HL-60/S4 treated with retinoic acid at 250 ng/mL for 4 days and 3 days (cell line): ENCODE measurements at regions not wholly inside any gene's neighbourhood (a gene's known extent, or its start where the extent isn't known, plus 50 kb on each side); places are given as distances from the start of the nearest gene placed in this dataset.

Experiments used
- in situ Hi-C: fragments of 300-500 bp; cut with MboI; formaldehyde crosslinking; loops from 2 replicates; pipeline ENCODE4 v1.7.0; 2022; ENCODE audit warnings: low sequenced_read_pairs

DNA sequence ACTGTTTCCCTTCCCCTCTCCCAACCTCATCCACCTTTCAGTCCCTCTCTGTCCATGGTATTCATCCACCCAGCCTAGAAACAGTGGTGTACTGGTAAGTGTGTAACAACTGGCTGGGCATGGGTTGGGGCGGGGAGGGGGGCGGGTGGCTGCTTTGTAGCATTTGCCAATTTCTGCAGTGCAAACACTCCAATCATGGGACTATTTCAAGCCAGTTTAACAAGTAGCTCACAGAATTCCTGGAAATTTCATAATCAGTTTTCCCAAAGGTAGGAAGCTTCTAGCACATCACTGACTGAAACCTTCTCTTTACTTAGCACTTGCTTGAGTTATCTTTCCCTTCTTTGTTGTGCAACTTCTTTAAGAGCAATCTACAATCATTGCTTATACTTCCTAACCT is 100.8 kb upstream of the WASF3 start:
- in situ Hi-C loops, result no loop called here

DNA sequence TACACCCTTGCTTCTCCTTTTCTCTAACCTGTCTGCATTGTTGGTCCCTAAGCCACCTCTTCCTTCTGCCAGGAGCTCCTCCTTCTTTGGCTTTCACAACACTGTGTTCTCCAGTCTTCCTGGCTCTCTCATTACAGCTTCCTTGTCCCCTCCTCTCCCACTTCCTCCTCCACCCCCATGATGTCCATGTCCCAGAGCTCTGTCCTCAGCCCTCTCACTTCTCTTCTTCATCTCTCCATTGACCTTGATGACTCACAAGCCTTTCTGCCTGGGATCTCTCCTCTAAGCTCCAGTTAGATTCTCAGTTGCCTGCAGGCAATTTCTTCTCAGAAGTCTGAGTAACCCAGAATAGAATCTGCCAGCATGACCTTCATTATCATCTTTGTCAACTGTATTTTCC is 100.3 kb upstream of the WASF3 start:
- in situ Hi-C loops, result no loop called here

DNA sequence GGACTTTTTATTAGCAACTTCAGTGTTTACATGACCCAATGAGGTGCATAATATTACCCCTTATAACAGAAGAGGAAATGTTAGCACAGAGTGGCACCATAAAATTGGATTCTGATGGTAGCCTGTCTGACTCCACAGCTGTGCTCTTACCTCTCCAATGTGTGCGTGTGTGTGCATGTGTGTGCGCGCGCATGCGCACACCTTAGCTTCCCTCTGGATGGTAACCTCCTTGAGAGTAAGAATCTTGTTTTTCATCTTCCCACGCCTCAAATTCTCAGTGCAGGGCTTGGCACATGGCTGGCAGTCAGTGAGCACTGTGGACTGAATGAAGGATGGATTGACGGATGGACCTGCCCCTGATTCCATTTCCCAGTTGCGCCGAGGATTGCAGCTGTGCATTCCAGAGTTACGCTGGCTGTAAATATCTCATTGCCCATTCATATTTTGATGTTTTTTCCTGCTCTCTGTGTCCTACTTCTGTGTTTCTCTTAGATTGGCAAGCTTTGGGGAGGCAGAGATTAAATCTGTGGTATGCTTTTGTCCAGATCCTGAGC is 99.2 kb upstream of the WASF3 start:
- in situ Hi-C loops, result no loop called here

DNA sequence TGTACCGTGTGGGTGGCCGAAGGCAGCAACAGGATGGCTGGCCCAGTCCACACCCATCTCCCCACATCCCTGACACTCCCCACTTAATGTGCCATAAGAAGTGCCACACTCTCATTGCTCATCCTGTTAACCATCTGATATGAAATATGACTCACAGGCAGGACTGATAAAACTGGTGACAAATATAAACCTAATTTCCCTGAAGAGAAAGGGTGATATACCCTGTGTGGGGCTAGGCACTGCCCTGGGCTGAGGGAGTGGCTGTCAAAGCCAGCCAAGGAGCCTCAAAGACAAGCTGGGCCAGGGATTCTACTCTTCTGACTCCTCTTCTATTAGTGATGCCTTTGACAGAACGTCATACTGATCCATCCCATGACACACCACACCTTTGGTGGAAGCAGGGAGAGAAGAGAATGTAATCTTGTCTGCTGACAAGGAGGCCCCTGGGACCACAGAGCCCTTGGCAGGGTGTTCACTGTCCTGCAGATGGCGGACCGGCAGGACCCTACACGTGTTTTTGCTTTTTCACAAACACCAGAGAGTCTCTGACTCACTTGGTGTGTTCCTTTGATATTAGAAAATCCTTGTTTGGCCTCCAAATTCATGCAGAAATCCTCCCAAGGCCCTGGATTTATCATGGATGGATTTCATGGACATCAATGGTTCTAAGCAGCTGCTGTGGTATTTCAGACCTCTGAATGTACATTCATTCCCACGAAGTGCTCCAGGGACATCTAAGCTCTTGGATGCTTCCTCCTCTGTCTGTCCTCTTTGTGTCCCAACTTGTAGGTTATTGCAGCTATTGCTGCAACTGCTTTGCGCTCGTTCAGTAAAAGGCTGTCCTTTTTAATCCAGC is 98.0 kb upstream of the WASF3 start:
- in situ Hi-C loops, result no loop called here

DNA sequence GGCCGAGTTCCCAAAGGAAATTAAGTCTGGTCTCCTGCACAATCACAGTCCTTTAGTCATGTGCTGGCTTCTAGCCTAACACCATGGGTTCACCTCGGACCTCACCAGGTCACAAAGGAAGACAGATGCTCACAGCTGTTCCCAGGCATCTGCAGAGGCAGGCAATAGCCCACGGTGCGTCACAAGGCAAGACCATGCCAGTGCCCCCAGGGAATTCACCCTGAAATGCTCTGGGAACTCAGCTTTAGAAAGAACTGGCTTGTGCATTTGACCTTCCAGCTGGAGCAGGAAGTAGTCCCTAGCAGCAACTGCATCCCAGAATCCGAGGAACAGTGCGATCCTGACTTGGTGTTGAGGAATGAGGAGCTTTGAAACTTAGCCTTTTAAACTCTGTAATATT is 96.8 kb upstream of the WASF3 start:
- in situ Hi-C loops, result no loop called here

DNA sequence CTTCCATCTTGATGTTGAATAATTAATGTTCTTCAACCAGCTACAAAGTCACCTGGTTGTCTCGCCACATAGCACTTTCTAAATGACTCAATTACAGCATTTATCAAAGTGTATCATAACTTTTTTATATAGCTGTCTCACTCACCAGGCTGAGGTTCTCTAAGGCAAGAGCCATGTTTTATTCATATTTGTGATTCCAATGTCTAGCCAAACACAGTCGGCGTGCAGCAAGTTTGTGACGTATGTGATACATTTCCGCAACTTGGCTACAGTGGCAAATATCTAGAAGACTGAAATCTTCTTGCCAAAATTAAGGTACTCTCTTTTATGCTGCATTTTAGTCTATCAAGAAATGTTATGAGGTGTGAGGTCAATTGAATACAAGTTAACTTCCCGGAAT is 94.2 kb upstream of the WASF3 start:
- in situ Hi-C loops, result no loop called here

DNA sequence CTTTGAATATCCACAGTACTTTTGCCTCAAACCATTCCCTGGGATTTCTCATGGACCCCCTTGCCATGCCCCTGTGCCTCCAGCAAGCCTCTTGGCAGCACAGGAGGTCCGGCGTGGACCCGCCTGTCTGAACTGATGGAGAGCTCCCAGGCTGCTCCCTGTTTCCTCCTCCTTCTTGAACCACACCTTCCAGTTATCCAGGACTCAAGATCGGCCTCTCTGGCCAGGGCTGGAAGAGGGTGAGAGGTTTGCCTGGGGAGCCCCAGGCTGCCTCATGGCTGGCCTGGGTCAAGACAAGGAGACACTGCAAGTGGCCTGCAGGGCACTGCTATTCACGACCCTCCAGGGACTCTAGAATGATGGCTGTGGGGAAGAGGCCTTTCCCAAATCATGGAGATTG is 93.6 kb upstream of the WASF3 start:
- in situ Hi-C loops, result no loop called here

DNA sequence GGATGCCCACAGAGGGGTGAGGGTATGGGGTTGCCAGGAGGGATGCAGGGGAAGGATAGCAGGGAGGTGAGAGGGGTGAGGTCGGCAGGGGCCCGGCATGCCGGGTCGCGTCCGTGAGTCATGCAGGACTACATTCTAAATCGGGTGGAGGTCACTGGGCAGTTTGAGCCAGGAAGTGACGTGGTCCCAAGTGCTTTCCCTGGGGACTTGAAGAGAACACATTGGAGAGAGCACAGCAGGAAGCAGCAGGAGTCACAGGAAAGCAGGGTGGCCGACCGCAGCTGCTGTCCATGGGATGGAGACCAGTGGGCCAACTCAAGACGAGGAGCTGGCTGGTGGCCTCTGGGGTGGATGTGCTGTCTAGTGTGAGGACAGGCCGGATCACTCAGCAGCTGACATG is 92.0 kb upstream of the WASF3 start:
- in situ Hi-C loops, result no loop called here

DNA sequence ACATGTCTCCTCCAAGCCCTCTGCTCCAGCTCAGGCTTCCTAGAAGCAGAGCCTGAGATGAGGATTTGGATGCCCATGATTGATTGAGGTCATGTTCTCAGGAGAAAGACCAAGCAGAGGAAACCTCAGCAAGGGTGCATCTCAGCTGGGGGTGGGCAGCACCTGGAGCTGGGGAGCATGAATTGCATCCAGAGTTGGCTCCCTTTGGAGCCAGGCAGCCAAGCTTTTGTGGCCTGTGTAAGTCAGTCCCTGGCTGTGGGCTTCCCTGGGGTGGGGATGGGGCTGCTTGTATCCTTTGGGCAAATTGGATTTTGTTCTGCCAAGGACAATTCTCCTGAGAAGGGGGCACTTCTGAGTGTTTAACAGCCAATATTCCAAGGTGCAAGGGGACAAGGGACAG is 91.5 kb upstream of the WASF3 start:
- in situ Hi-C loops, result no loop called here

DNA sequence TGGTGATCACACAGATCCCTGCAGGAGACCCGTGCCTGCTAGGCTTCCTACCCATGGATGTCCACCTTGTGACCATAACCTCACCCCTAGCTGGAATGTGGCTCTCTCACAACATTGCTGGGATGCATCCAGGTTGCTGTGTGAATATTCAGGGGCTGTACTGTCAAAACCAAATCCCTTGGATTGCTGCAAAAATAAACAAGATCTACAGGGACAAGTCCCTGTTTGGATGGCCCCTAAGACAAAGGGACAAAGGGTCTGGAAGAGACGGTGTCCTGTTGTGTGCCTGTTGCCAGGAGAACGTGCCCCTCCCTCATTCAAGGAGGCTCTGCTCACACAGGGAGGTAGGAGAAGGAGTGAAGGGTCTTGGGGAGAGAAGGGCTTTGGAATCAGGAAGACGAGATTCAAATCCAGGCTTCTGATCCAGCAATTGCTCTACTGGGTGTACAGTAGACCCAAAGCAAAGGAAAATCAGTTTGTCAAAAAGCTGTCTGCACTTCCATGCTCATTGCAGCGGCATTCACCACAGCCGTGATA is 89.2 kb upstream of the WASF3 start:
- in situ Hi-C loops, result no loop called here

DNA sequence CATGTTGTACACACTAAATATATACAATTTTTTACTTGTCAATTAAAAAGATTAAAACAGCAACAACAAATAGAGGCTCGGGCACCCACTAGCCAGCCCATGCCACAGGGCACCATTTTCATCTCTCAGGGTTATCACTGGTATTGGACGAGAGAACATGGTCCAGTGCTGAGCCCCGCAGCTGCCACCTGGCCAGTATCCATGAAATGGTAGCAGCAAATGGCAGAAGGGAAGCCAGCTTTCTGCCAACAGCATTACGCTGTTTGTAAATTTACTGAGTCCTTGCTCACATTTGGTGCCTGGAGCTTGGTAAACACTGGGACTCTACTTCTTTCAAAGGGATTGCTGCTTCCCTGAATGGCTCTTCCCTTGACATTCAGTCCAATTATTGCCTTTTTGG is 87.9 kb upstream of the WASF3 start:
- in situ Hi-C loops, result no loop called here

DNA sequence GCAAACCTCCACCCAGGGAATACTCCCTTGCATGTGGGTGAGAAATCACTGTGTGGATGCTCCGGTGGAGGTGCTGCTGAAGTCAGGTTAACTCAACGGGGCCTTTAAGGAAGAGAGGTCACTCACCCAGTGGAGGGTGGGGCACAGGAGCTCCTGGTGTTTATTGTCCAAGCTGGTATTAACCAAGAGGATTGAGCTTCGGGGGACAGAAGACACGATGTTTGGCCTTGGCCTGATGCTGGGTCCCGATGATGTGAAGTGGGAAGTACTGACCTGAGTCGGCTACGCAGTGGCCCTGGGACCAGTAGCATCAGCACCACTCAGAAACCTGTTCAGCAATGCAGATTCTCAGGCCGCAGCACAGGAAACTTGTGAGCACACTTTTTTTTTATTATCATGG is 85.7 kb upstream of the WASF3 start:
- in situ Hi-C loops, result no loop called here

DNA sequence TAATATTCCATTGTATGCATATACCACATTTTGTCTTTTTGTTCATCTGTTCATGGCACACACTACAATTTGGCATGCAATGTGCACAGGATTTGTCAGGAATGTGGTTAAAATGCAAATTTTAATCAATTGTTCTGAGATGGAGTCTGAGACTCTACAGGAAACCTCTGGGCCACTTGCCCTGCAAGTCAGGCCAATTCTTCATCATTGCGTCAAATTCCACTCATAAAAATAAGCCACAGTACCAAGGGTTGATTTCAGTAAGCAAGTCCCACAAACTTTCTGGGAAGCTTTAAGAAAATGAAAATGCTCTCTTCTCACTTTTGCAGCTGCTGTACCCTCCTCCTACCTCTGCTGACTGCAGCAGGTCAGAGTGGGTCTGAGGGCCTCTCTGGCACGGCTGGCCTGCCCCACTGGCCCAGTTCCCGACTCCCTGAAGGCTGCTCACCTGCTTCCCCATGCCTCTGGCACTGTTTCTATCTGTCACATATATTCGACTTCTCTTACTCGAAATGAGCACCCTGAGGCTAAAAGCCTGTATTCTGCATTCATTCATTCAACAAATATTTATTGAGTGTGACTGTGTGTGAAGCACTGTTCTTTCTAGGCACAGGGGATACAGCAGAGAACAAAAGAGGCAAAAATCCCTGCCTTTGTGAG is 83.8 kb upstream of the WASF3 start:
- in situ Hi-C loops, result no loop called here

DNA sequence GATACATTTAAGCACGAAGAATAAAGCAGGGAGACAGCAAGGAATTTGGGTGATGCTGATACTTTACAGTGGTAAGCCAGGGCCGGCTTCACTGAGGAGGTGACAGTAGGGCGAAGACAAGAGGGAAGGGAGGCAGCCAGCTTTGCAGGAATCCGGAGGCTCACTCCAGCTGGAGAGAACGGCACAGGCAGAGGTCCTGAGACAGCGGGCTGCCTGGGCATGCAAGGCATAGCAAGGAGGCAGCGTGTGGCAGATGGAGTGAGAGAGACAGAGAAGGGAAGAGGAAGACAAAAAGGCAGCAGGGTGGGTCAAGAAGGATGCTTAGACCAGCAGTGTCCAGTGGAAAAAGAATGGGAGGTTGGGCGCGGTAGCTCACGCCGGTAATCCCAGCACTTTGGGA is 83.2 kb upstream of the WASF3 start:
- in situ Hi-C loops, result no loop called here

DNA sequence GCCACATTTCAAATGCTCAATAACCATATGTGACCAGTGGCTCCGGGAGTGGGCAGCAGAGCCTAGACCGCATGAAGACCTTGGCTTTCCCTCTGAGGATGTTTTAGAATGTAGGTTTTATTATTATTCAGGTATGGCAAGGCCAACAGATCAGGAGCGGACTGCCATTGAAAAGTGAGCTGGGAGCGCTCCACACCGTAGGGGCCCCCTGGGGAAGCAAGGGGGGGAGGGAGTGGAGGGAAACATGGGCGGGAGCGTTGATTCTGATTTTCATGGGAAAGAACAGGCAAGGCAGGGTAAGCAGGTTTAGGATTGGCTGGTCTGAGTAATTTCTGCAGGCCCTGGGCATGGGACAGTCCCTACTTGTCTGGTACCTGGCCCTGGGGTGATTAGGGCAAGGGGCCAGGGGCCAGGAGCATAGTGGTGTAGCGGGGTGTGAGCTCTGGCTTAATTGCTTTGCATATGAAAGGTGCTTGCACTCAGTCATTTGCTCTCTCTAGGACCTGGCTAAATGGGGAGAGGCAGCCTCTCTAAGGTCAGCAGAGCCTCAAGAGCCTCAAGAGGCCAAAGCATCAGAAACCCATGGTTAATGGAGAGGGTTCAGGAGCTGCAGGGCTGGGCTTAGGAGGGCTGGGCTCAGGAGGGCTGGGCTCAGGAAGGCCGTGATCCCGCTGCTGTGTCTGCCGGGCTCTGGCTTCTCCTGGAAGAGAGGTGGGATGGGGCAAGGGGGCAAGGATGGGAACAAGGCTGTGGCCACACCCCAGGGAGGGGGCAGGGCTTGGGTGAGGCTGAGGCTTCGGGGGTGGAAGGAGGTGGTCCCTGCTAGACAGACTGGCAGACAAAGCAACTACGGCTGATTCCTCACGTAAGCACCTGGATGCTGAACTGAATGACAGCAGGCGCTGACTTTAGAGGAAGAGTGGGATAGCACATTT is 82.0 kb upstream of the WASF3 start:
- in situ Hi-C loops, result loop anchor here (25.0 kb wide), 1 partner anchor 288 kb away; no protein-coding TSS in a partner anchor

DNA sequence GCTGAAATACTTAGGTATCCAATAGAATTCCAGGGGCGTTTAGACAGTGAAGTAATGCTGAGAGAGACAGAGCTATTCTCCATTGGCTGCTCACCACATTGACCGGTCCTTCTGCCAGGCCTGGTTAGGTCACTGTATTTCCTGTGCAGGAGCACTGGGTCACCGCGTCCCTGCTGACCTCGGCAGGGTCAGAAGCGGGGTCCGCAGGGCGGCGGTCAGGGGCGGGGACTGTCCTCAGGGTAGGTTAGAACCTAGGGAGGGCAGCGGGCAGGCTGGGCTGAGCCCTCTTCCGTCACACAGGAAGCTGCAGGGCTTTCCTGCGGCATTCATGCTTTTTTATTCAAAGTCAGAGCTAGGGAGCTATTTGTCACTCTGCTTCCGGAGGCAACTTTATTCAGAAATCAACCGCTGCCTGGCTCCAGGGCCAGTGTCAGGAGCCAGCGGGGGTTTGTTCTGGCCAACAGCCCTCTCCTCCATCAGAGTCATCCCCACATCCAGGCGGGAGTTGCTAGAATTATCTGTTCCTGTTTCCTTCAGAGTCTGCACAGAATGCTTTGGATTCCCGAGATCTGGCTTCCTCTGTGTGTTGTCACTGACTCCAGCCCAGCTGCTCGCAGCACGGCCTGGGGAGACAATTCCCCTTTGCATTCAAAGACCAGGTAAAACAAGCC is 81.2 kb upstream of the WASF3 start:
- in situ Hi-C loops, result loop anchor here (25.0 kb wide), 1 partner anchor 289 kb away; no protein-coding TSS in a partner anchor

DNA sequence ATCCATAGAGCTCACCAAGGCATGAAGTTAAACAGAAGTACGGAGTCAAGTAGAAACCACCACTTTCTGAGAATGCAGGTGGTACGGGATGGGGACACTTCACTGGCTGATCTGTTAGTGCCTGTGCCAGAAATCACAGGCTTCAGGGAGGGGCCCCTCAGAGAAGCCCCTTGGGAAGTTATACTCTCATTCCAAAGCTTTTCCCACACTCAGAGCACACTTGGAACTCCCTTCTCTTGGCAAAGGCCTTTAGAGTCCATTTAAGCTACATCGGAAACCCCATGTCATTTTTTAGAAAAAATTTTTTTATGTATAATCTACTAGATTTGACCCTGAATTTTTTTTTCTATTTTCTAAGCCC is 80.7 kb upstream of the WASF3 start:
- in situ Hi-C loops, result loop anchor here (25.0 kb wide), 1 partner anchor 289 kb away; no protein-coding TSS in a partner anchor

DNA sequence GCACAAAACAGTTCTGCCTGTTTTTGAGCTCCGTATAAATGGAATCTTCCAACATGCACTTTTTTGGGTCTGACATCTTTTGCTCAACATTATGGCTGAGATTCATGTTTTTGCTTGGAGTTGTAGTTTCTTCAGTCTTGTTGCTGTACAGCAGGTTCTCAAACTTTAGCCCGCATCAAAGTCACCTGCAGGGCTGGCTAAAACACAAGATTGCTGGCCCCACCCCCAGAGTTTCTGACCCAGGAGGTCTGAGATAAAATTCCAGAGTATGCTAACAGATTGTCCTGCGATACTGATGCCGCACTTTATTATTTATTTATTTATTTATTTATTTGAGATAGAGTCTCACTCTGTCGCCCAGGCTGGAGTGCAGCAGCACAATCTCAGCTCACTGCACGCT is 79.8 kb upstream of the WASF3 start:
- in situ Hi-C loops, result loop anchor here (25.0 kb wide), 1 partner anchor 290 kb away; no protein-coding TSS in a partner anchor

DNA sequence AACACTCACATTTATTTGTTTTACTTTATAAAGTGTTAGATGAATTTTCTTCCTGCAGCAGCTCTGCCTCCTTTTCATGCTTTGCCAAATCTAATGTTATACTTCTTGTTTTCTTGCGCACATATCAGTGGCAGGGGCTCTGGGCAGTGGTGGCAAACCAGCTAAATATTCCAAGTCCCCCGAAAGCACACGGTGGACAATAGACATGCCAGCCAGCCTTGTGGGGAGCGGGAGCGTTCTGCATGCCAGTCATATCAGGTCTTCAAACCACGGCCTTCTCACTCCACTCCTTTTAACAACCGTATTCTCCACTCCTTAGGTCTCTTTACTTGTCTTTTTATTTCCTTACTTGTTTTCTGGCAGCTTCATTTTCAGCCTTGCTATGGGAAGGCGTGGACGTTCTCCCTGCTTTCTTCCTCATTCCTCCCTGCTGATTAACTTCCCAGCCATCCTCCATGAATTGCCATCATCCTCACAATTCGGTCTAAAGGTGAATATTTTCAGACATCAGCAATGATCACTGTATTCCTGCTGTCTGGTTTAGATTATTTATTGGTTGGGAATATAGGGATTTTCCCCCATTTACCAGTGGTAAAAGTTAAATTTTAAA is 77.1 kb upstream of the WASF3 start:
- in situ Hi-C loops, result loop anchor here (25.0 kb wide), 1 partner anchor 293 kb away; no protein-coding TSS in a partner anchor
